ENCODE measurements at regions not wholly inside any gene's neighbourhood (a gene's known extent, or its start where the extent isn't known, plus 50 kb on each side); places are given as distances from the start of the nearest gene placed in this dataset.

DNA sequence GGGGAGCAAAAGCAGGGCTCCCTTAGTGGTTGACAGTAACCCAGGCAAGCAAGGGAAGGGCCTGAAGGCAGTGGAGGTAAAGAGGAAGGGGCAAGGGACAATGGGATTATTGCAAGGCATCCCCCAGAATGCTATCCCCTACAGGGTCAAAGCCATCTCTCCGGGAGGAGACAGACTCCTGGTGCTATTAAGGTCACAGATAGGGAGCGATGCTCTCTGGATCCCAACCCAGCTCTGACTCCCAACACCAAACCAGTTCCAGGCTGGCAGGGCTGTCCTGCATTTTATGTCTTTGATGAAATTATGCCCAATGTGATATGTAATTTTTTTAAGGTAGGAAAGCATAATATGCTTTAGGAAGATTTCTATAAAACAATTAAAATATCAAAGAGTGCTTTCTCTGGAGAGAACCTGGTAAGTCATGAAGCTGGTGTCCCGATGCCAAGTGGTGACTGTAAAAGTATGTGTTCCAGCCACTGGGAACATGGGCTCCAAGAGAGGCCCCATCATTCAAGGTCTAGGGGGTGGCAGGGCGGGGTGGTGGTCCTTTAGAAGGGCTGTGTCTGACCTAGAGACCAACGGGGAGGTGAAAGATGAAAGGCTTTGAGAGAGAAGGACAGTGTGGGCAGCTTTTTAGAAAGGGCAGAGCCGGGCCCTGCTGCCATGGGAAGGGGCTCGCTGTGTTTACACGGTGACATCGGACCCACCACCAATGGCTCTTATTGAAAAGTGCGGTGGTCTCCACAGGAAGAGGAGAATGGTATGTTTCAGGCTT is 276.5 kb downstream of the CDC5L start:
- Histone ChIP-seq H3K27ac (no peak overlapping the region), H3K36me3 (ENCODE audit: control insufficient read depth, insufficient read depth, low read length) (no peaks in the 10 kb centered on the region), H3K79me2 (no peaks in the 10 kb centered on the region), H3K4me2 (ENCODE audit: low read length) (no peak overlapping the region), H3K27me3 (ENCODE audit: control insufficient read depth, insufficient read depth, low read length) (no peaks in the 10 kb centered on the region), H3K4me1 (no peaks in the 10 kb centered on the region), H2AFZ (no peak overlapping the region), H3K9me3 (ENCODE audit: control insufficient read depth, low read length) (no peaks in the 10 kb centered on the region), H3K4me3 (ENCODE audit: low read depth, low read length) (no peak overlapping the region), H3K9ac (no peak overlapping the region)
- TF ChIP-seq, protein P1, sequence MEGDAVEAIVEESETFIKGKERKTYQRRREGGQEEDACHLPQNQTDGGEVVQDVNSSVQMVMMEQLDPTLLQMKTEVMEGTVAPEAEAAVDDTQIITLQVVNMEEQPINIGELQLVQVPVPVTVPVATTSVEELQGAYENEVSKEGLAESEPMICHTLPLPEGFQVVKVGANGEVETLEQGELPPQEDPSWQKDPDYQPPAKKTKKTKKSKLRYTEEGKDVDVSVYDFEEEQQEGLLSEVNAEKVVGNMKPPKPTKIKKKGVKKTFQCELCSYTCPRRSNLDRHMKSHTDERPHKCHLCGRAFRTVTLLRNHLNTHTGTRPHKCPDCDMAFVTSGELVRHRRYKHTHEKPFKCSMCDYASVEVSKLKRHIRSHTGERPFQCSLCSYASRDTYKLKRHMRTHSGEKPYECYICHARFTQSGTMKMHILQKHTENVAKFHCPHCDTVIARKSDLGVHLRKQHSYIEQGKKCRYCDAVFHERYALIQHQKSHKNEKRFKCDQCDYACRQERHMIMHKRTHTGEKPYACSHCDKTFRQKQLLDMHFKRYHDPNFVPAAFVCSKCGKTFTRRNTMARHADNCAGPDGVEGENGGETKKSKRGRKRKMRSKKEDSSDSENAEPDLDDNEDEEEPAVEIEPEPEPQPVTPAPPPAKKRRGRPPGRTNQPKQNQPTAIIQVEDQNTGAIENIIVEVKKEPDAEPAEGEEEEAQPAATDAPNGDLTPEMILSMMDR (IDR thresholded peaks at IDR 0.05): no peak

DNA sequence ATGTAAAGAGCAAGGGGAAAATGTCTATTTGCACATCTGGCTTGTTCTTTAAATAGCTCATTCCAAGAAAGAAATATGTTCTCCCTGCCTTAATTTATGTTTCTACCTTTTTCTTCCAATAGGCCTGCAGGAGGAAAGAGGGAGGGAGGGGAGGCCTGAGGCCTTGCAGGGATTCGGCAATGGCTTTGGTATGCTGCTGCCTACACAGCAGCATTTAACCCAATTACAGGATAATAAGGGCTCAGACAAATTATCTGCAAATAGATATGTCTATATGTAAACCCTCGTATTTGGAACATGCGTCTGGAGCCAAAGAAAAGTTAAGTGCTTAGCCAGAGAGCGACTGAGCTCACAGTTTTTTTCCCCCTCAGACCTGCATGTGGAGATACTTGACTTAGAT is 277.2 kb downstream of the CDC5L start:
- H3K79me2 ChIP-seq: no peaks in the 10 kb centered on the region
- no peak overlapping the region for H3K4me3 ChIP-seq (ENCODE audit: low read depth, low read length)
- no peak overlapping the region for H3K4me2 ChIP-seq (ENCODE audit: low read length)
- no peak overlapping the region for H2AFZ ChIP-seq
- no peaks in the 10 kb centered on the region for H3K4me1 ChIP-seq
- no peak overlapping the region for H3K27ac ChIP-seq
- no peaks in the 10 kb centered on the region for H3K36me3 ChIP-seq (ENCODE audit: control insufficient read depth, insufficient read depth, low read length)
- TF ChIP-seq, protein P1 (IDR thresholded peaks at IDR 0.05): no peak
- H3K9ac ChIP-seq: no peak overlapping the region
- H3K9me3 ChIP-seq (ENCODE audit: control insufficient read depth, low read length): no peaks in the 10 kb centered on the region
- no peaks in the 10 kb centered on the region for H3K27me3 ChIP-seq (ENCODE audit: control insufficient read depth, insufficient read depth, low read length)

DNA sequence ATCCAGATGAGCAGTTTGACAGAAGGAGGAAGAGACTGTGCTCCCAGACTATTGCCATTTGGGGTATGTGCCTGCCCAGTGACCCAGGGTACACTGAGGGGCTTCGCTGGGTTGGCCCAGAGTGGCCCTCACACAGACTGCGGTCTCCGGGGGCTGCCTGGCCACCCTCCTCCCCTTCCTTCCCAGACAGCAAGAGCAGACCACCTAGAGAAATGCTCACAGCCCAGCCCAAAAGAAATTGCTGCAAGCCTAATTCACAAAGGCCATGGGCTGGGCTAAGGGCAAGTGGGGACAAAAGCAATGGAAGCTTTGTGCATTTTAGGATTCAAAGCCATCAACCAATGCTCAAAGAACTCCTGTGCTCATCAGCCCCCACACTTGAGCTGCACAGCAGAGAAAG is 277.6 kb downstream of the CDC5L start:
- H3K9ac ChIP-seq: no peak overlapping the region
- TF ChIP-seq, protein P1 (IDR thresholded peaks at IDR 0.05): no peak

DNA sequence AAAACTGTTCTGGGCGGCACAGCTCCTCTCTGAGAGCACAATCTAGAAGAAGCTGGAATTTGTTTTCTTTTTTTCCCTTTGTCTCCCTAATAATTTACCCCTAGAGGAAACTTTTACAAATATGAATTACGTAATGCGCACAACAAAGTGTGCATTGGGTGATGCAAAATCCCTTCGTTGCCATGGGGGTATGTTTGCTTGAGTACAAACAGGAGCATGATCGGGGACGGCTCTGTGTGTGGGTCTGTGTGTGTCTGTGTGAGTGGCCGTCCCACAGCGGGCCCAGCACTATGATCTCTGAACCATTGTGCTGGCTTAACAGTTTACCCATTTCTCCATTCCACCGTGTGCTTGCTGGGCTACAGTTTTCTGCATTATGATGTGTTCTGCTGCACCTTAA is 278.2 kb downstream of the CDC5L start:
- H3K27me3 ChIP-seq (ENCODE audit: control insufficient read depth, insufficient read depth, low read length): no peaks in the 10 kb centered on the region
- H3K36me3 ChIP-seq (ENCODE audit: control insufficient read depth, insufficient read depth, low read length): no peaks in the 10 kb centered on the region
- H3K4me3 ChIP-seq (ENCODE audit: low read depth, low read length): no peak overlapping the region
- no peaks in the 10 kb centered on the region for H3K4me1 ChIP-seq
- TF ChIP-seq, protein P1 (IDR thresholded peaks at IDR 0.05): no peak
- H3K9me3 ChIP-seq (ENCODE audit: control insufficient read depth, low read length): no peaks in the 10 kb centered on the region
- no peak overlapping the region for H2AFZ ChIP-seq
- no peak overlapping the region for H3K9ac ChIP-seq
- no peak overlapping the region for H3K4me2 ChIP-seq (ENCODE audit: low read length)
- no peaks in the 10 kb centered on the region for H3K79me2 ChIP-seq
- H3K27ac ChIP-seq: no peak overlapping the region

More for the DNA sequence above, 277.6 kb downstream of the CDC5L start:
- H3K27me3 ChIP-seq (ENCODE audit: control insufficient read depth, insufficient read depth, low read length): no peaks in the 10 kb centered on the region
- H3K36me3 ChIP-seq (ENCODE audit: control insufficient read depth, insufficient read depth, low read length): no peaks in the 10 kb centered on the region
- H3K4me1 ChIP-seq: no peaks in the 10 kb centered on the region
- no peak overlapping the region for H3K4me3 ChIP-seq (ENCODE audit: low read depth, low read length)
- no peak overlapping the region for H3K4me2 ChIP-seq (ENCODE audit: low read length)
- no peaks in the 10 kb centered on the region for H3K79me2 ChIP-seq
- no peaks in the 10 kb centered on the region for H3K9me3 ChIP-seq (ENCODE audit: control insufficient read depth, low read length)
- no peak overlapping the region for H3K27ac ChIP-seq
- H2AFZ ChIP-seq: no peak overlapping the region

DNA sequence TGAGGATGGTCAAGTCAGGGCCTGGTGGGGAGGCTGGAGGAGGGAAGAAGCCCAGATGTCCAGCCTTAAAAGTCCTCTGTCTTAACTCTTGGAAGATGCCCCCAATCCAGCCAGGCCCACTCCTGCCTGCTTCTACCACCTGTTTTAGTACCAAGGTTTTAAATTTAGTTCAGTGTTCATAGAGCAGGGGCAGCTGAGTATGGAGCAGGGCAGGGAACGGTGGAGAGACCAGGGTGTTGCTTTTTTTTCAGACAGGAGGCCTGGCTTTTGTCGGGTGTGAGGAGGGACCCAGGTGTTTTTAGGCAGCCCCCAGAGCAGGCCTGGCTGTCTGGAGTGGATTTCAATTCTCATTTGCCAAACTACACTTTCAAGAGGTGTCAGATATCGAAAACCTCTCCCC is 278.8 kb downstream of the CDC5L start:
- Histone ChIP-seq H2AFZ (no peak overlapping the region), H3K4me1 (no peaks in the 10 kb centered on the region), H3K79me2 (no peaks in the 10 kb centered on the region), H3K4me3 (ENCODE audit: low read depth, low read length) (no peak overlapping the region), H3K9me3 (ENCODE audit: control insufficient read depth, low read length) (no peaks in the 10 kb centered on the region), H3K27ac (no peak overlapping the region), H3K9ac (no peak overlapping the region), H3K4me2 (ENCODE audit: low read length) (no peak overlapping the region), H3K36me3 (ENCODE audit: control insufficient read depth, insufficient read depth, low read length) (no peaks in the 10 kb centered on the region), H3K27me3 (ENCODE audit: control insufficient read depth, insufficient read depth, low read length) (no peaks in the 10 kb centered on the region)
- TF ChIP-seq, protein P1 (IDR thresholded peaks at IDR 0.05): no peak
